Suppressor macrophage (primary cell): ENCODE measurements at regions not wholly inside any gene's neighbourhood (a gene's known extent, or its start where the extent isn't known, plus 50 kb on each side); places are given as distances from the start of the nearest gene placed in this dataset.

Experiments
- DNase-seq, 4 experiments: peaks; one replicate each; pipeline ENCODE4 v3.0.0-alpha.2; 2020 to 2022

DNA sequence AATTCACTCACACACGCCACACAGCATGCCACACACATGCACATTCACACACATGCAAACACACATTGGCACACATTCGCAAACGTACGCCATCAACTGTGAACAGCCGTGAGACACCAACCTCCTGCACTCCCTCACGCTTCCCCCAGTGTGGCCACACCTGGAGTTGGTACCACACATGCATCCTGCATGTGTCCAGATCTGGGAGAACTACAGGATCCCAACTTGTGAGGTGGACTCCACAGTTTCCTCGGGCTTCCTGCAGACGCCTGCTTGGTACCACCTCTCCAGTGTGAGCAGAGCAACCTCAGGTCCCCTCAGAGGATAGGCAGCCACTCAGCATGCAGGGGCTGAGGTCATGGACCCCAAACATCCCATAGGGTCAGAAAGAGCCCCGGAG, 239.0 kb downstream of the EIPR1 start:
- no peak for DNase-seq

DNA sequence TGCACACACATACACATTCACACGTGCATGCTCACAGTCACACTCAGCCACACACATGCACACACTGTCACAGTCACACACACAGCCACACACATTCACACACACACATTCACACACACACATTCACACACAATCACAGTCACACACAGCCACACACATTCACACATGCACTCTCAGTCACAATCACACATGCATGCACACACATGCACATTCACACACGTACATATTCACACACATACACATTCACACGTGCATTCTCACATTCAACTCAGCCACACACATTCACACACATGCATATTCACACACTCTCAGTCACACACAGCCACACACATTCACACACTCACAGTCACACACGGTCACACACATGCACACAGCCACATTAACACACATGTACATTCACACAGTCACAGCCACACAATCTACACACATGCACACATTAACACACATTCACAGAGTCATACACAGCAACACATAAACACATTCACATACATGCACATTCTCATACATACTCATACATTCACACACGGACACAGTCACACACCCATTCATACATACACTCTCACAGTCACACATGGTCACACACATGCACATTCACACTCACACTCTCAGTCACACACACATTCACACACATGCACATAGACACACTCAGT, 239.8 kb downstream of the EIPR1 start:
- no peak for DNase-seq

DNA sequence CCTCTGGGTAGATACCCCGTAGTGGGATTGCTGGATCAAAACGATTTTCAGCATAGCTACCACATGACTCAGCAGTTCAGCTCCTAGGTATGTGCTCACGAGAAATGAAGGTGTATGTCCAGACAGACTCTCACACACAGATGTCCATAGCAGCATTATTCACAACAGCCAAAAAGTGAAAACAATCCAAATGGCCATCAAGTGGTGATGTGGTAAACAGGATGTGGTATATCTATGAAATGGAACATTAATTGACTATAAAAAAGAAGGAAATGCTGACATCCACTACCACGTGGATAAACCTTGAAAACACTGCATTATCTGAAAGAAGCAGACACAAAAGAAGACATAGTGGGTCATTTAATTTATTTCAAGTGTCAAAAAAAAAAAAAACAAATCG, 241.9 kb downstream of the EIPR1 start:
- no peak for DNase-seq

DNA sequence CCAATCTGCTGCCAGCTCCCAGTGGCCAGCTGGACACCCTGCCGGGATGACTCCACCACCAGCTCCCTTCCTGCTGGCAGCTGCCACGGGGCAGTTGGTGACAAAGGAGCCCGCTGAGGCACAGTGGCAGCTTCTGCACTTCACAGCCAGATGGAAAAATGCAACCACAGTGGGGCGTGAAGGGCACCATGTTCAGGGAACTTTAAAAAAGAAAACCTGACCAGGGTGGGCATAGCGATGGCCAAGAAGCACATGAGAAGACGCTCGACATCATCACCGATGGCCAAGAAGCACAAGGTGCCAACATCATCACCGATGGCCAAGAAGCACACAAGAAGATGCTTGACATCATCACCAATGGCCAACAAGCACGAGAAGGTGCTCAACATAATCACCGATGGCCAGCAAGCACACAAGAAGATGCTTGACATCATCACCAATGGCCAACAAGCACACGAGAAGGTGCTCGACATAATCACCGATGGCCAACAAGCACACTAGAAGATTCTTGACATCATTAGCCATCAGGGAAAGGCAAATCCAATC, 243.5 kb downstream of the EIPR1 start:
- DNase-seq = no peak

DNA sequence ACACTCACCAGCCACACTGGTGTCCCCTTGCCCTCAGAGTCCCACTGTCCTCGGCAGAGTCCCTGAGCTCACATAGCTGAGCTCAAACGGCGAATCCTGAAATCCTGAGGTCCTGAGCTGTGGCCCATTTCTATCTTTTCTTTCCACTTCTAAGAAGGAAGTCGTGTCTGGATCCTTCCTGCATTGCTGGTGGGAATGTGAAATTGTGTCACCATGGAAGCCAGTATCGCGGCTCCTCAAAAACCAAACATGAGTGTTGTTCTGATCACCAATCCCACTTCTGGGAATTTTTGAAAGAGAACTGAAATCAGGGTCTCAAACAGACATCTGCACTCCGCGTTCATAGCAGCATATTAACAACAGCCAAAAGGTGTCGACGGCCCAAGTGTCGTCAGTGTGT, 244.7 kb downstream of the EIPR1 start:
- DNase-seq = no peak

DNA sequence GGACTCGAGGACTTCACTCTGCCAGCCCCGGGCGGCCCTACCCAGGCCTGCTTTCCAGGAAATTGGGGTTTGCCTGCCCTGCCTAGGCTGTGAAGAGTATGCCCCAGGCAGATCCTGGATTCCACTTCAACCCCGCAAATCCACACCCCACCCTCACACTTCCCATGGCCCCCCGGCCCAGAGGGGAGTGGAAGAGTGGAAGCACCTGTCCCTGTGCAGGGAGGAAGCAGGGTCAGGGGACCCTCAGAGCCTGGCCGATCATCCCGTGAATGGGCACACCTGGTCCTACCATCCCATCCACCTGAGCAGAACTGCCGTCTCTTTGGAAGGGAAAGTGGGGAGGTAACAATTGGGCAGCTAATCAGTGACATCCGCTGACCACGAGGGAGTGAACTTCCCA, 245.2 kb downstream of the EIPR1 start:
- no peak for DNase-seq

DNA sequence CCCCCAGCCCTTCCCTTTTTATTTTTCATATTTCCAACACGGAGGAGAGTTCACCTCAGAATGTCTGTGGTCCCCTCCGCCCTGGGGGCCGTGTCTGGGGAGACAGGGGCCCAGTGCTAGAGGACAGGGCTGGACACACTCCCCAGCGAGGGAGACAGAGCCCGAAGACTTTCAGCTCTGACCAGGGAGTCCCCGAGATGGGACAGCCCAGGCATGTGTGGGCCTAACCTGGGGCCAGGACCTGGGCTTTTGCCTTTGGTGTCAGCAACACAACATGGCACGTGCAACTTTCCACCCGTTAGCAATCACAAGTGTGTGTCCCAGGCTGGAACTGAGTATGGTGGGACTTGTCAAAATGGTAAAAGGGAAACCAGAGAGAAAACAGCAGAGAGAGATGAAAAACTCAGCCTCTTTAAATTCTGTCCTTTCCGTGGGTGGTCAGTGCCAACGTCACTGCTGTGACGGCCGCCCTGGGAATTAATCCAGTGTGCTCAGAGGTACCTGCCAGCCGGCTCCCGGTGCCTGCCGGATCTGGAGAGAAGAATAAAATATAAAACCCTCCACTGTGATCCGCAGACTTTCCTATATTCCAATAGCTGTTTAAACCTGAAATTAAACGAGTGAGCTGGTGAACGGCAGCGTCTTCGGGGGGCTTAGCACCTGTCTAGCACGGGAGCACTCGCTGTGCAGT, 245.8 kb downstream of the EIPR1 start:
- DNase-seq = no peak

DNA sequence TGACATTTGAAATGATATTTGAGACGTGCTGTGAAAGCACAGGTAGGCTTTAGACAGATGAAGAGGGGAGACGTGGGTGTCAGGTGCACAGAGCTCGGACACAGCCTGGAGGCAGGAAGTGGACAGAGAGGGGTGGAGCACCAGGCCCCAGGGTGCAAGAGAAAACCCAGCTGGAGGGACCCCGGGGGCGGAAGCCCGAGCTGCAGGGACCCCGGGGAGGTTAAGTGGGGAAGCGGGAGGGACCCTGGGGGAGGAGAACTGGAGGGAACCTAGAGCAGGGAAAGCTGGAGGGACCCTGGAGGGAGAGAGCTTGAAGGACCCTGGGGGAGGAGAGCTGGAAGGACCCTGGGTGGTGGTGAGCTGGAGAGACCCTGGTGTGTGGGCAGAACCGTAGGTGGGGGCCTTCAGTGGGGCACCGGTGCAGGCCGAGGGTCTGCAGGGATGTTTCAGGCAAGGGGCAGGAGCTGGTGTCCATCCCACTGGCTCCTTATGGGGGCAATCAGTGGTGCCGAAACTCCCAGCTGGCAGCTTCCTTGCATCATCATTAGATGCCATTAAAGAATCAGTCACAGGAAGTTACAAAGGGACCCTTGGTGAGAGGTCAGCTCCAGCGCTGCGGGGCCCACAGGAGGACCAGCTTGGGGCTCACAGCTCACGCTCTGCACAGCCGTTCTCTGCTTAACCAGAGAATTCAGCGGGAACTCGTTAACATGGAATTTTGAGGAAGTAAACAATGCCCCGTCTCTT, 246.6 kb downstream of the EIPR1 start:
- peak in 3 of 4 experiments; percentile 8 to 36 (median 12) for DNase-seq

DNA sequence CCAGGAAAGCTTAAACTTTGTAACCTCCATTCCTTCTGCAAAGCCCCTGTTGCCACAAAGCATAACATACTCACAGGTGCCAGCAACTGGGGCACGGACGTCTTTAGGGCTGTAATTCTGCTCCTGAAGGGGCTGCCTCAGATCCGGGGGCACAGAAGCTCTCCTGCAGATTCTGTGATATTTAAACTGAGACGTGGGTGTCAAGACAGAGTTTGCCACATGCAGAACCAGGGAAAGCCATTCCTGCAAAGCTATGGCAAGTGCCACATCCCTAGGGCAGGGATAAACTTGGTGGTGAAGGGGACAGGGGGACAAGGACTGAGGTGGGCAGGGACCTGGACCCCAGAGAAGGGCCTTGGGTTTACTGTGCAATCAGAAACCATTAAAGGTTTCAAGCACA, 247.2 kb downstream of the EIPR1 start:
- no peak for DNase-seq

DNA sequence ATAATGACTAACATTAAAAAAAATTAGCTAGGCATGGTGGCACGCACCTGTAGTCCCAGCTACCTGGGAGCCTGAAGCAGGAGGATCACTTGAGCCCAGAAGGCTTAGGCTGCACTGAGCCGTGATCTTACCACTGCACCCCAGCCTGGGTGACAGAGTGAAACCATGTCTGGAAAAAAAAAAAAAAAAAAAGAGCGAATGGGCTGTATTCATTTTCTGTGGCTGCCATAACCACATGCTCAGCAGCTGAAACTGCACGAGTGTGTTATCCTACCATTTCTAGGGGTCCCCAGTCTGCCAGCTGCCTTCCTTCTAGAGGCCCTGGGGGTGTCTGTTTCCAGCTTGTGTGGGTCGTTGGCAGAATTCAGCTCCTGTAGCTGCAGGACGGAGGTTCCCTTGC, 247.8 kb downstream of the EIPR1 start:
- no peak for DNase-seq

DNA sequence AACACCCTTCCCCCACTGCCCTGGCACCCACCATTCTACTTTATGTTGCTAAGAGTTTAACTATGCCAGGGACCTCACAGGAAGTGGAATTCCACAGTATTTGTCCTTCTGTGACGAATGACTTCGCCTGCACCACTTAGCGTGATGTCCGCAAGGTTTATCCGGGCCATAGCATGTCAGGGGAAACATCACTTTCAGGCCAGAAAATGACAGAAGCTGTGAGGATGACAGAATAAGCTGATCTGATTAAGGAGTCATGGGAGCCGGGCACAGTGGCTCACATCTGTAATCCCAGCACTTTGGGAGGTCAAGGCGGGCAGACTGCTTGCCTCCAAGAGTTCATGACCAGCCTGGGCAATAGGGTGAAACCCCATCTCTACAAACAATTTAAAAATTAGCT, 248.8 kb downstream of the EIPR1 start:
- DNase-seq = no peak

DNA sequence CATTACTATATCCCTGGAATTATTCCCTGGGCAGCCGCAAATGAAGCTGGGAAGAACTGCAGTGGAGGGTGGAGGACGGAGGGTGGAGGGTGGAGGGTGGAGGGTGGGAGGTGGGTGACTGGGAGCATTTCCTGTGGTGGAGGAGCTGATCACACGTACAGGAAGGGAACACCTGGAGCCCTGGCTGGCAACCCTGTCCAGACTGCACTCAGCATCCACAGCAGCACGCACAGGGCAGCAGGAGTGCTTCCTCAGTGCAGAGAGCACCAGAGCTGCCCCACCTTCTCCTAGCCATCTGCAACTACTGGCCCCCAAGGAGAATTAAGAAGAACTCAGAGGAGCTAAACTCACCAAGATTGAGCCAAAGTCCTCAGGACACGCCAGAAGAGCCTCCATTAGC, 249.9 kb downstream of the EIPR1 start:
- DNase-seq = no peak

DNA sequence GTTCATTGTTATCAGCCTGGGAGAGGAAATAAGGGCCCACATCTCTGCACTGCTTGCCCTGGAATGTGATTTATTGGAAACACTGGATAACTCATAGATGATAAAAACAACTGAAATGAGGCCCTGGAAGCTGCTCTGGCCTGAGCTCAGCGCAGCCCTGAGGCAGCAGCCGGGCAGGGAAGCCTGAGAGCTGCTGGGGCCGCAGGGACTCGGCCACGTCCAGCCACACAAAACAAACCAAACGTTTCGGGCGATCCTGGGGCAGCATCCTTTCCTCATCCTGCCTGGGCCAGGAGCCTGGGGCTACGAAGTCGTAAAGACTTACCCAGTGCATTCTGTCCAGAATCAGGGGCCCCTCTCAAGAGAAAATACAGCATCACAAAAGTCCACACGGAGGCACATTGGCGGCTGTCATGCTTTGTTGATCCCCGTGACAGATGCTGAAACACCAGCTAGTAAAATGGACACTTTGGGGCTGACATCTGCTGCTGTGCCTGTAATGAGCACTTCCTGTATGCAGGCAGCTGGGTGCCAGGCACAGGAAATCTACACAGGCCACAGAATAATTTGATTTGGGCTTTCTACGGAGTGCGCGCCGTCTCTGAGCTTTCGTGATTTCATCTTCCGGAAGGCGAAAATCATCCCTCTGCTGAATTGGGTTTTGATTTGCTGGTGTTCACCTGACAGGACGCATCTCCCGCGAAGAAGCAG, 250.6 kb downstream of the EIPR1 start:
- no peak for DNase-seq

DNA sequence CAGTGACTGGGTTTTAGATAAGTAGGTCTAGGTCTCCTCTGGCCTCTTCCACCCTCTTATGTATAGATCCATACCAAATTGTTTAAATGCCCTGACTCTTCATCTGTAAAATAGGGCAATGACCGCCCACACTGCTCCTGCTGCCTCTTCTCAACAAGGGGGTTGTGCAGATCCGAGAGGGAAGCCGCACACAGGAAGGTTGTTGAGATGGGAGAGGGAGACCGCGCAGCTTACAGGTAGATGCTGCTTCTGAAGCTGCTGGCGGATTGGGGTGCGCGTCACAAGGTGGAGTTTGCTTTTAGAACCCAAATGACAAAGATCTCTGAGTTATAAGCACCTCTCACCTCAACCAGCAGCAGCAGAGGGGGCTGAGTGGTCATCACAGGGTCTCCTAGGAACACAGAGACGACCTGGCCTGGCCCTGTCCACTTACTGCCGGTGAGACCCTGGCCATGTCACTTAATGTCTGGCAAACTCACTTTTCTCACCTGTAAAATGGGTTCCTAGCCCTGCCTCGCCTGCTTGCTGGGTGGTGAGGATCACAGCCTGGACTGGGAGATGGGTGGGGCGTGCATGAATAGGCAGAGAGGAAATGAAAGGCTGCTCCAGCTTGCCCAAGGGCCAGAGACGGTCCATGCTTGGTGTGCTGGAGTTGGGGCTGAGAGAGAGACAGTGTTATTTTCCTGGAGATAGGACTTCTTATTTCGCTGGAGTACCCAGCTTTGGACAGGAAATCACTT, 251.3 kb downstream of the EIPR1 start:
- DNase-seq = no peak

DNA sequence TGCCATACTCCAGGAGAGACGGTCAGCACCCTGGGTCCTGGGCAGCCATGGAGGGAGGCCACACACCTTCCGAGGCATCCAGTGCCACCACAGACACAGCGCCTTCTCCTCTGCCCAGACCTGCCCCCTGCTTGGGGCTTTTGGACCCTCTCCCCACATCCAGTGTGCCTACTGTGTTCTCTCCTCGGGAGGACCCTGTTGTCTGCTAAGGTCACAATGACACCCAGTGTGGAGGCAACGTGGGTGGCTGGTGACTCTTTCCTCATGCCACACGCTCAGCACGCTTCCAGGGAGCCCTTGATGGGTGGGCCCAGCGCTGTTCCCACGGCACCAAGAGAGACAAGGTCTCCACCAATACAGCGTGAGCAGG, 251.9 kb downstream of the EIPR1 start:
- no peak for DNase-seq

DNA sequence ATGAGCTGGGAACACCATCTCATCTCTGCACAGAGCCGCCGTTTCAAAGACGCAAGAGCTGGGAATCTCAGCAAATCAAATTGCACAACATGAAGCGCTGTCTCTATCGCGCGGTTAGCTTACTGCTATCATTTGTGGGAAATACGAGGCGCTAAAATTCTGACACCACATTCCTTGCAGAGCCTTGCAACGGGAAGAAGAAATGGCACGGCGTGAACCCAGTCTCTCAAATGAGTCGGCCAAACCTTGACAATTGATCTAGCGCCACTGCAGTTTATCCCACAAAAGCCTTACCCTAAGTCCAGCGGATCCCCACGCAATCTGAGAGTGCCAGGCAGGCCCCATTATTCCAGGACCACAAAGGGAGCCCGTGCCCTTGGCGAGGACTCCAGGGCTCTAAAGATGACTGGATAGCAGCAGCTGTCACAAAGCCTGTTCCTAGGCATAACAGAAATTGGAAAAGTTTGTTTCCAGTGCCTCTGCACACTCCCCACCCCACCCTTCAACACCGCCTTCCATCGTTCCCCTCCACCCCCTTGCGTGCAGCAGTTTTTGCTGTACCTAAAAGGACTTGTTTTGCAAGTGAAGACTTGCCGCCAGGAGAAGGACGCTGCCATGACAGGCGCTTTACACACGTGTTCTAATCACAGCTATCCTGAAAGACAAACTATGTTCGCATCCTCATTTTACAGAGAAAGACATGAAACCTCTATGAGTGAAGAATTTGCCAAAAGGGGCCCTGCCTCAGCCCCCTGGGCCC, 252.4 kb downstream of the EIPR1 start:
- no peak for DNase-seq

DNA sequence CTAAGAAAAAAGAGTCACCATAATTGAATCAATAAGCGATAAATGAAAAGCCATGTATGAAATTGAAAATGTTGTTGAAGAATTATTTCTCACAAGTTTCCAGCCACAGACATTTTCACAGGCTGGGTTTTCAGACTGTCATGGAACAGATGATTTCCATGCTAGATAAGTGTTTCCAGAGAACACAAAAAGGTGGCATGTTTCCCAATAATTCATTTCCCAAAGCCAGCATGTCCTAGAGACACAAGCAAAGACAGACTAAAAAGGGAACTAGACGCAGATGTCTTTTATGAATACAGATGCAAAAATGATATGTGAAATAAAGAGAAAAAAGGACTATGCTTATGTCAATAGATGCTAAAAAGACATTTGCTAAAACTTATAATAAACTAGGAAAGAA, 255.1 kb downstream of the EIPR1 start:
- no peak for DNase-seq

DNA sequence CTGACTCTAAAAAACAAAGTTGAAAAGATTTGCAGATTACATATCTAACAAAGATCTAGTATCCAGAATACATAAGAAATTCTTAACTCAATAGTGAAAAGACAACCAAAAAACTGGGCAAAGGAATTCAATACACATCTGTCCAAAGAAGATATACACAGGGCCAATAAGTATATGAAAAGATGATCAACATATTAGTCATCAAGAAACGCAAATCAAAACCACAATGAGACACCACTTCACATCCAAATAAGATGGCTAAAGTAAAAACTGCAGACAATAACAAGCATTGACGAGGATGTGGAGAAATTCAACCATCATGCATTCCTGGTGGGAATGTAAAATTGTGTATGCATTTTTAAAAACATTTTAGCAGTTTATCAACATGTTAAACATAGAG, 256.0 kb downstream of the EIPR1 start:
- DNase-seq = no peak

DNA sequence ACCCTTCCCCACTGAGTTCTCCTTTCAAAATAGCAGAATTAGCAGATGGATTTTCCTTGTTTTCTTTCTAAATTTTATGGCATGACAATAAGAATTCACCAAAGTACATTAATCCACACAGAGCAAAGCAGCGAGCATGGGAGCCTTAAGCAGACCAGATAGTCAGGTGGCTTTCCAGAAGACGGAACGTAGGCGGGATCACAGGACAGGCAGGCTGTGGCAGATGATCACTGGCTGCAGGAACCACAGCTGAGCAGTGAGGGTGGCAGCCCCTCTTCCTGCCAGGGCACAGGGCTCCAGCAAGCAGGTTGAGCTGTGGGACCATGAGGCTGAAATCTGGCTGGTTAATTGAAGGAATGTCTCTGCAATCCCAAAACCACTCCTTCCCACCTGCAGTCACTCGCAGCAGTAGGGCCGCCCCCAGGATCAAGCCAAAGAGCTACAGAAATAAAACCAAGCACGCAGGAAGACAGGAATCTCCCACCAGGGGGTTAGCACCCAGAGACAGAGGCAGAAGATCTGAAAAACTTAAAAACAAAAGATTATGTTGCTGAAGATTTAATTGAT, 259.9 kb downstream of the EIPR1 start:
- DNase-seq = no peak

DNA sequence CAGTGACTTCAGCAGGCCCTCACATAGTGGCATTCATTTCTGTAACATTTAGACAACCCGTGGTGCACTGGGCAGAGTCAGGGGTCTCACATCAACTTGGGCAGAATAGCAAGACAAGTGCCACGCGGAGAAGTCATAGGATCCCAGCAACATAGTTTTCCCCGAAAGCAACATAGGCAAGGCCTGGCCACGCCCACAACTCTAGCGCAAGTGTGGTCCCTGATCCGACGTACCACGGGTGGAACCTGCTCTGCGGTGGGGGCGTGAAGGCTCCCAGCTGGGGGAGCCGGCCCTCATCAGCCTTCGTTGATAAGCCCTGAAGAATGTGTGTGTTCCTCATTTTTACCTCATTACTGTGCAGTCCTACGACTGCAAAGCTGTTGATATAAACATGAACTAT, 261.2 kb downstream of the EIPR1 start:
- DNase-seq = no peak

DNA sequence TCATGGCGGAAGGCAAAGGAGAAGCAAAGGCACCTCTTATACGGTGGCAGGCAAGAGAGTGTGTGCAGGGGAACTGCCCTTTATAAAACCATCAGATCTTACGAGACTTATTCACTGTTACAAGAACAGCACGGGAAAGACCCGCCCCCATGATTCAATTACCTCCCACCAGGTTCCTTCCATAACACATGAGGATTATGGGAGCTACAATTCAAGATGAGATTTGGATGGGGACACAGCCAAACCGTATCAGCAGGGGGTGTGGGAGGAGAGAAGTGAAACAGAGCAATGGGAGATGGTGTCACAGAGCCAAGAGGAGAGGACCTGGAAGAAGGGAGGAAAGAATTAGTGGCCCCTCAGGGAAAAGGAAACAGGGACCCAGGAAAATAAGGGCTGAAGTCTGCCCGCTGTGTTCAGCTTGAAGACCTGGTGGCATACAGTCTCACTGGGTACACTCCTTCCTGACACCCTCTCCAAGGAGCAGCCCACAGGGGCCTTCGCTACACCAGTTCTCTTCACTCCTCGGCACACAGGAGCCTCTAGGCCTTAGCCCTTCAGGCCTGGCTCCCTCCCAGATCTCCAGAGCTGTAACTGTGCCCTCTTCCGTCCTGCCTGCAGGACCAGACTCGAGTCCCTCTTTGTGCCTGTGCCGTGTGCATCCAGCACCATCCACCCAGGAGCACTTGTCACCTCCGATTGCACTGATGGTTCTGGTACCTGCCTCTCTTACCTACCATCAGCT, 262.1 kb downstream of the EIPR1 start:
- no peak for DNase-seq
